ENCODE measurements at regions not wholly inside any gene's neighbourhood (a gene's known extent, or its start where the extent isn't known, plus 50 kb on each side); places are given as distances from the start of the nearest gene placed in this dataset.

- TF ChIP-seq CTCF (IDR thresholded peaks at IDR 0.05): no peak
- no peak for TF ChIP-seq POLR2AphosphoS5 (IDR thresholded peaks at IDR 0.05)
Measured at GRCh38 chr12:97368462-97369163, 94.0 kb upstream of the RMST start.

Measured in prostate gland (tissue), 2 donors.